Keratinocyte (primary cell): ENCODE measurements at regions not wholly inside any gene's neighbourhood (a gene's known extent, or its start where the extent isn't known, plus 50 kb on each side); places are given as distances from the start of the nearest gene placed in this dataset.

Experiments used
- EZH2 ChIP-seq: IDR thresholded peaks from one replicate; pipeline ENCODE4 v1.6.1; 2012; ENCODE audit warnings: inconsistent platforms, mild to moderate bottlenecking, low read length, moderate library complexity
- TF ChIP-seq, protein P1 (sequence below), 3 experiments: IDR thresholded peaks in 1 of 3; conservative IDR thresholded peaks in 1 of 3; optimal IDR thresholded peaks in 1 of 3; 2 replicates in 2 of 3; 3 replicates in 1 of 3; pipeline versions ENCODE3 to v1.5.1; 2011; ENCODE audit warnings: low read length in 3 of 3, mild to moderate bottlenecking in 3 of 3, moderate library complexity in 2 of 3, control low read depth in 1 of 3, inconsistent platforms in 1 of 3; ENCODE audit not compliant: insufficient read depth in 2 of 3; ENCODE audit errors: extremely low read depth in 1 of 3

DNA sequence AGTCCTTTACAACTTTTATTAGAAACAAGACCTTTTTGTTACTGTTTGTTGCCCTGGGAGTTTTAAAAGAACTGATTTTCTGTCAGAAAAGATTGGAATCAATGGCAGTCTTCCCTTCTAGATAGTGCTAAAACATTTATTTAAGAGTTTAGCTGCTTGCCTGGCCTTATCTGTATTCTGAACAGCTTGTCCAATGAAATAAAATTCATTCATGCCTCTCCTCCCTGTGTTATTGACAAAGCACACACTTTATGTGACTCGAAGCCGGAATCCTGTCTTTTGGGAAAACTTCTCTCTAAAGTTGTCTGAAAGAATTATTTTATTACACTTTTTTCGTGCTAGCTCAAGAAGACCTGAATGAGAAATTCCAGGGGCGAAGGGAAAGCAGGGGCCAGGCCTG lies 992.5 kb downstream of the TYW1 start:
- TF ChIP-seq, protein P1, sequence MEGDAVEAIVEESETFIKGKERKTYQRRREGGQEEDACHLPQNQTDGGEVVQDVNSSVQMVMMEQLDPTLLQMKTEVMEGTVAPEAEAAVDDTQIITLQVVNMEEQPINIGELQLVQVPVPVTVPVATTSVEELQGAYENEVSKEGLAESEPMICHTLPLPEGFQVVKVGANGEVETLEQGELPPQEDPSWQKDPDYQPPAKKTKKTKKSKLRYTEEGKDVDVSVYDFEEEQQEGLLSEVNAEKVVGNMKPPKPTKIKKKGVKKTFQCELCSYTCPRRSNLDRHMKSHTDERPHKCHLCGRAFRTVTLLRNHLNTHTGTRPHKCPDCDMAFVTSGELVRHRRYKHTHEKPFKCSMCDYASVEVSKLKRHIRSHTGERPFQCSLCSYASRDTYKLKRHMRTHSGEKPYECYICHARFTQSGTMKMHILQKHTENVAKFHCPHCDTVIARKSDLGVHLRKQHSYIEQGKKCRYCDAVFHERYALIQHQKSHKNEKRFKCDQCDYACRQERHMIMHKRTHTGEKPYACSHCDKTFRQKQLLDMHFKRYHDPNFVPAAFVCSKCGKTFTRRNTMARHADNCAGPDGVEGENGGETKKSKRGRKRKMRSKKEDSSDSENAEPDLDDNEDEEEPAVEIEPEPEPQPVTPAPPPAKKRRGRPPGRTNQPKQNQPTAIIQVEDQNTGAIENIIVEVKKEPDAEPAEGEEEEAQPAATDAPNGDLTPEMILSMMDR (optimal IDR thresholded peaks at IDR 0.05 in 1 of 3, IDR thresholded peaks at IDR 0.05 in 1 of 3, conservative IDR thresholded peaks at IDR 0.05 in 1 of 3; ENCODE audit: extremely low read depth in 1 of 3, insufficient read depth in 2 of 3, low read length in 3 of 3): no peak
- no peak for TF ChIP-seq EZH2
